GM21381 (cell line): ENCODE measurements at regions not wholly inside any gene's neighbourhood (a gene's known extent, or its start where the extent isn't known, plus 50 kb on each side); places are given as distances from the start of the nearest gene placed in this dataset.

ENCODE experiments used
- ATAC-seq: cut with Tn5 transposase; IDR thresholded peaks from one replicate; pipeline ENCODE4 v1.9.1; 2021; ENCODE audit warnings: mild to moderate bottlenecking, moderate library complexity; ENCODE audit not compliant: unreplicated experiment

- ATAC-seq = no peak
These were observed 649.5 kb upstream of the MKI67 start for GRCh38 chr10:128775743-128776142.

- no peak for ATAC-seq
These were observed 650.5 kb upstream of the MKI67 start for GRCh38 chr10:128776673-128777252.

- no peak for ATAC-seq
These were observed 651.1 kb upstream of the MKI67 start for GRCh38 chr10:128777342-128777741.

- ATAC-seq = no peak
These were observed 653.2 kb upstream of the MKI67 start for GRCh38 chr10:128779416-128779815.

GRCh38 chr10:128780156-128780761 lies 654.0 kb upstream of the MKI67 start:
- no peak for ATAC-seq

GRCh38 chr10:128781637-128782036 lies 655.4 kb upstream of the MKI67 start:
- no peak for ATAC-seq

- ATAC-seq = no peak
These were observed 658.2 kb upstream of the MKI67 start for GRCh38 chr10:128784444-128784843.

GRCh38 chr10:128792426-128793140 lies 666.4 kb upstream of the MKI67 start:
- ATAC-seq = no peak

GRCh38 chr10:128793726-128794655 lies 667.8 kb upstream of the MKI67 start:
- ATAC-seq = no peak

GRCh38 chr10:128796396-128796912 lies 670.2 kb upstream of the MKI67 start:
- ATAC-seq = no peak

- ATAC-seq = no peak
These were observed 665.0 kb upstream of the MGMT start for GRCh38 chr10:128802062-128802461.

- no peak for ATAC-seq
These were observed 663.3 kb upstream of the MGMT start for GRCh38 chr10:128803790-128804189.

GRCh38 chr10:128804411-128804810 lies 662.6 kb upstream of the MGMT start:
- ATAC-seq = no peak

GRCh38 chr10:128808921-128809440 lies 658.1 kb upstream of the MGMT start:
- ATAC-seq = no peak

- no peak for ATAC-seq
These were observed 655.5 kb upstream of the MGMT start for GRCh38 chr10:128811511-128811910.

GRCh38 chr10:128812000-128812399 lies 655.0 kb upstream of the MGMT start:
- ATAC-seq = no peak

- no peak for ATAC-seq
These were observed 653.5 kb upstream of the MGMT start for GRCh38 chr10:128813574-128813973.

GRCh38 chr10:128814024-128814423 lies 653.0 kb upstream of the MGMT start:
- ATAC-seq = no peak

GRCh38 chr10:128814782-128815181 lies 652.3 kb upstream of the MGMT start:
- no peak for ATAC-seq

GRCh38 chr10:128816726-128817125 lies 650.3 kb upstream of the MGMT start:
- ATAC-seq = no peak

- ATAC-seq = no peak
These were observed 649.4 kb upstream of the MGMT start for GRCh38 chr10:128817636-128818035.
